Ovary (tissue), 3 donors: ENCODE measurements at regions not wholly inside any gene's neighbourhood (a gene's known extent, or its start where the extent isn't known, plus 50 kb on each side); places are given as distances from the start of the nearest gene placed in this dataset.
"Not testable (repeated sequence)": the region's sequence is repeated elsewhere in the genome, so short reads cannot be mapped to it uniquely, and the experiment has no call there.

Source experiments
- CTCF ChIP-seq, 3 donors: fragments of 450-650 bp in 2 of 3; fragments of 200-600 bp in 1 of 3; IDR thresholded peaks; one replicate each; pipeline versions ENCODE4 v1.5.1 to v1.8.0; 2016 to 2022; ENCODE audit warnings: antibody characterized with exemption in 3 of 3, mild to moderate bottlenecking in 1 of 3
- EP300 ChIP-seq: sonication (generic); formaldehyde crosslinking; IDR thresholded peaks from one replicate; pipeline ENCODE4 v1.6.1; 2017; ENCODE audit warnings: antibody characterized with exemption
- donor health status: DM: no; HTN: no; CAD: no.

GRCh38 chr2:87658357-87658756 lies 89.5 kb upstream of the PLGLB2 start:
- not testable (repeated sequence) for TF ChIP-seq EP300; CTCF (IDR thresholded peaks at IDR 0.05)
